ENCODE measurements at regions not wholly inside any gene's neighbourhood (a gene's known extent, or its start where the extent isn't known, plus 50 kb on each side); places are given as distances from the start of the nearest gene placed in this dataset.

- TF ChIP-seq CTCF (IDR thresholded peaks at IDR 0.05) (no peak), POLR2A (IDR thresholded peaks at IDR 0.05) (no peak)
Measured at GRCh38 chr13:58306062-58306461, 674.5 kb downstream of the PCDH17 start.

All from Peyer's patch (tissue), 4 donors.